ENCODE measurements at regions not wholly inside any gene's neighbourhood (a gene's known extent, or its start where the extent isn't known, plus 50 kb on each side); places are given as distances from the start of the nearest gene placed in this dataset.

DNA sequence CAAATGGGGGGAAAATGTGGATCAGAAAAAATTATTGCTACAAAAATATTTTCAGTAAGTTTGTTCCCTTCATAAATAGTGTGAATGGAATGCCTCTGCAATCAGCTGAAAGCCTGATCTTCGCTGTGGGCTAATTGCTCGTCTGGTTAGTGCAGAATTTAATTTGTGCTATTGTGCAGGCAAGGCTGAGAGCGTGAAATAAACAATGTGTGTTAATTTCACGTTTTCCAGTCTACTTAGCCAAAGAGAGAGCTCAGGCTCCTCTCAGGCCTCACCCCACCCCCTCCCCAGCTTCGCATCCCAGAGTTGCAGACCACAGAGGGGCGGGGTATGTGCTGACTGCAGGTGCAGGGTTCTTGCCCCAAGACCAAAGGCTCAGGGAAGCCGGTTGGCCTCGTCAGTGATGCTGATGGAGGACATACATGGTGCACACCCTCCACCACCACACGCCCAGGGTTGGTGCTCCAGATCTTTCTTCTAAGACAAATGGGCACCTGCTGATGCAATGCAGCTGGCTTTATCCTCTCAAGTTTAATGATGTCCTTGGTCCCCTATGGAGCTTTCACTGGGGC, 302.6 kb upstream of the SLC14A2 start:
- H3K27me3 Mint-ChIP-seq (ENCODE audit: low read depth) = no peaks in the 10 kb centered on the region
- no peak overlapping the region for H3K27ac Mint-ChIP-seq
- intact Hi-C loops (cut with micrococcal nuclease) = no loop called here
- no peaks in the 10 kb centered on the region for H3K9me3 Mint-ChIP-seq
- no peak overlapping the region for H3K4me3 Mint-ChIP-seq
- CTCF ChIA-PET = no interaction called here
- H3K36me3 Mint-ChIP-seq (ENCODE audit: low read depth) = no peaks in the 10 kb centered on the region
- no peak for DNase-seq
- no peaks in the 10 kb centered on the region for H3K4me1 Mint-ChIP-seq (ENCODE audit: low read depth)

DNA sequence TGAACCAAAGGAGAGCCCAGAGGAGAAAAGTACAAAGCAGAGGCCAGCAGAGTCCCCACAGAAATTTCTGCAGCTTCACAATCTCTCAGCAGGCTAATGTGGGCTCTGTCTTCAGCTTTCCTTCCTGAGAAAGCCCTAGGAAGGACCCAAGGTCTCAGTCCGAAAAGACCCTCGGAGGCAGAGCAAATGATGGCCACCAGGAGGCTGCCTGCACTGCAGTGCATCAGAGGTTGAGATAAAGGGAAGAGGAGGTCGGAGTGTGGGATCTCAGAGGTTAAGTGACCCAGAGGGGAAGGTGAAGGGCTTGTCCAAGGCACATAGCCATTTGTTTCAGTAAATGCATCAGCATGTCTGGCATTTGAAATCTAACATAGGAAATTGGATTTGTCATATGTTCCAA, 299.1 kb upstream of the SLC14A2 start:
- CTCF ChIA-PET = no interaction called here
- Mint-ChIP-seq H3K4me1 (ENCODE audit: low read depth) (no peaks in the 10 kb centered on the region), H3K4me3 (no peak overlapping the region), H3K27ac (no peak overlapping the region), H3K9me3 (no peaks in the 10 kb centered on the region), H3K36me3 (ENCODE audit: low read depth) (no peaks in the 10 kb centered on the region), H3K27me3 (ENCODE audit: low read depth) (peaks cover 2% of the 10 kb centered on the region)
- intact Hi-C loops (cut with micrococcal nuclease) = no loop called here
- no peak for DNase-seq

- CTCF ChIA-PET = no interaction called here
- H3K27me3 Mint-ChIP-seq (ENCODE audit: low read depth) = peaks cover 2% of the 10 kb centered on the region
Measured at GRCh38 chr18:45317948-45318640, 297.2 kb upstream of the SLC14A2 start.

DNA sequence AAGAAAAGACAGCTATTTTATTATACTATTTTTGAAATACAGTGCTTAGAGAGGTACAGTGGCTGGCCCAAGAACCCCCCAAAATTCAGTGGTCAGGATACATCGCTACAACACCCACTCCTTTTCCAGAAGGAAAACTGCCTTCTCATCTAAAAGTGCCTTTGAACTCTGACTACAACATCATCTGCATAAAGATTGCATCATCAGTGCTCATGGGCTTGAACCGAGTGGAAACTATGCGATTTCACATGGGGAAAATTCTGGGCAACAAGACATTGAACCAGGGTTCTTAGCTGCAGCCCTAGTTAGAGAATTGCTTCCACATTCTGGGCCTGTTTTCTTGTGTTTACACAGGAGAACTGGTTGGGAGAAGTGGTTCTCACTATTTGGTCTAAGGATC, 294.6 kb upstream of the SLC14A2 start:
- CTCF ChIA-PET = no interaction called here
- H3K36me3 Mint-ChIP-seq (ENCODE audit: low read depth) = no peaks in the 10 kb centered on the region
- no peak for DNase-seq
- H3K4me3 Mint-ChIP-seq = no peak overlapping the region
- no peaks in the 10 kb centered on the region for H3K9me3 Mint-ChIP-seq
- intact Hi-C loops (cut with micrococcal nuclease) = no loop called here
- peaks cover 2% of the 10 kb centered on the region for H3K27me3 Mint-ChIP-seq (ENCODE audit: low read depth)
- no peak overlapping the region for H3K27ac Mint-ChIP-seq
- no peaks in the 10 kb centered on the region for H3K4me1 Mint-ChIP-seq (ENCODE audit: low read depth)

More at GRCh38 chr18:45317948-45318640, 297.2 kb upstream of the SLC14A2 start:
- H3K4me3 Mint-ChIP-seq = no peak overlapping the region
- H3K27ac Mint-ChIP-seq = no peak overlapping the region
- intact Hi-C loops (cut with micrococcal nuclease) = no loop called here
- DNase-seq = no peak
- H3K36me3 Mint-ChIP-seq (ENCODE audit: low read depth) = no peaks in the 10 kb centered on the region
- H3K4me1 Mint-ChIP-seq (ENCODE audit: low read depth) = no peaks in the 10 kb centered on the region
- H3K9me3 Mint-ChIP-seq = no peaks in the 10 kb centered on the region

DNA sequence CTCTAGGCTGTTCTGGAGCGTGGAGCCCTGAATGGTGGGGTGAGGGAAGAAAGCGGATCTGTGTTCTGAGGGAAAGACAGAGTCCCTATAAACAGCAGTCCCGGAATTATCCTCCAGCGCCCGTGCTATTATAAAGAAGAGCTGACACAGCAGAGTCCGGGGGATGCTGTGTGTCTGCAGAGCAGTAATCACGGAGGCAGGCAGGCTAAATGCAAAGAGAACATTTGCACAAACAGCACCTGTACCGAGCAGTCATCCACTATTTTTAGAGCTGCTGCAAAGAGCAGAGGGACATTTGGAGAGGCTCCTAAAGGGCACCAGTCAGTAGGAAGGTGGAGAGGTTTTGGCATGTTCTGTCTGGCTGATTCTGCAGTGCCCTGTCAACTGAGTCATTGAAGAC, 293.8 kb upstream of the SLC14A2 start:
- no peak overlapping the region for H3K27ac Mint-ChIP-seq
- H3K9me3 Mint-ChIP-seq = no peaks in the 10 kb centered on the region
- H3K4me3 Mint-ChIP-seq = no peak overlapping the region
- no peaks in the 10 kb centered on the region for H3K36me3 Mint-ChIP-seq (ENCODE audit: low read depth)
- no peaks in the 10 kb centered on the region for H3K4me1 Mint-ChIP-seq (ENCODE audit: low read depth)
- DNase-seq = no peak
- CTCF ChIA-PET = interaction anchor here (1.0 kb wide), 1 partner anchor 10 kb away, joined by 3 read pairs; no protein-coding TSS in a partner anchor
- intact Hi-C loops (cut with micrococcal nuclease) = no loop called here
- peaks cover 2% of the 10 kb centered on the region for H3K27me3 Mint-ChIP-seq (ENCODE audit: low read depth)

DNA sequence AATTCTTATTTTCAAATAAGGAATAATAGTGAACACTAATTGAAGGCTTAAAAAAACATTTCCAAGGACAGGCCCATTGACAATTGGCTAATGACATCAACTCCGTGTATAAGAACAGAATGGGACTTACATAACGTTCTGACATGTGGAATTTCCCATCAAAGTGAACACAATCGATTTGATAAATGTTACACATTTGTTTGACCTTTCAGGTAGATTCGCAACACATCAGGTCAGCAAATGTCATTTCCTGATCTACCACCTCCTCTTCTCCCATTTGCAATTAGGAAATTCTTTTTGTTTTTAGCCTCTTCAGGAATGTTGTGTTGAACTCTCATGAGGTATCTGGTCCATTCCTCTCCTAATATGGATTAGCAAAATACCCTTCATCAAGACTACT, 292.9 kb upstream of the SLC14A2 start:
- Mint-ChIP-seq H3K4me1 (ENCODE audit: low read depth) (no peaks in the 10 kb centered on the region), H3K27ac (no peak overlapping the region), H3K36me3 (ENCODE audit: low read depth) (no peaks in the 10 kb centered on the region), H3K4me3 (no peak overlapping the region), H3K27me3 (ENCODE audit: low read depth) (peaks cover 2% of the 10 kb centered on the region), H3K9me3 (no peaks in the 10 kb centered on the region)
- intact Hi-C loops (cut with micrococcal nuclease) = no loop called here
- DNase-seq = no peak
- CTCF ChIA-PET = no interaction called here

- Mint-ChIP-seq H3K9me3 (no peaks in the 10 kb centered on the region), H3K27ac (no peak overlapping the region), H3K36me3 (ENCODE audit: low read depth) (no peaks in the 10 kb centered on the region), H3K4me3 (no peak overlapping the region), H3K27me3 (ENCODE audit: low read depth) (no peaks in the 10 kb centered on the region), H3K4me1 (ENCODE audit: low read depth) (no peaks in the 10 kb centered on the region)
- CTCF ChIA-PET = no interaction called here
- no peak for DNase-seq
- intact Hi-C loops (cut with micrococcal nuclease) = no loop called here
Measured at GRCh38 chr18:45324101-45324494, 291.2 kb upstream of the SLC14A2 start.

DNA sequence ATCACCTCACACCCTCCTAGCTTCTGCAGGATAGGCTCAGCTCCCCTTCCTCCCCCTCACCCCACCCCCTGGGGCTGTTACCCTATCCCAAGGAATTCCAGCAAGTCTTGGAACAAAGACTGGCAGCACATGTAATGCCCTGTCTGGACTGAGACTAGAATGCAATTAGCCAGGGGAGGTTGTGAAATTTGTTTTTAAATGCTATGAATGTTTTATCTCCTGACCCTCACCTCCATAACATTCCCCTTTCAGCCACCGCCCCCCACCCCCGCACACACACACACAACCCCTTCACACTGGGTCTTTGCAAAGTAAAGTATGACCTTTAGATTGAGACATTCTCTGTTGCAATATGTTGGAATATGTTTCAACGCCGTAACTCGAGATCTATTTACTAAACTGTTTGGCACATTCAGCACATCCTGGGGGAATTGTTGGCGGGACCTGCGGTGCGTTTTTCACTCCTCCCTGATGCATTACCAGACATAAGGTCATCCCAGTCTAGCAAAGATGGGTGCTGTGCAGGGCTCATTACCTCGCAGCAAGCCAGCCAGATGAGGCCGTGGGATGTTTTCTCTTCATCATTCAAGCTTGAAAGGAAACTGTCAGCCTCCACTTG, 290.7 kb upstream of the SLC14A2 start:
- Mint-ChIP-seq H3K36me3 (ENCODE audit: low read depth) (no peaks in the 10 kb centered on the region), H3K27me3 (ENCODE audit: low read depth) (no peaks in the 10 kb centered on the region), H3K4me1 (ENCODE audit: low read depth) (no peaks in the 10 kb centered on the region), H3K9me3 (no peaks in the 10 kb centered on the region), H3K4me3 (no peak overlapping the region), H3K27ac (no peak overlapping the region)
- intact Hi-C loops (cut with micrococcal nuclease) = no loop called here
- CTCF ChIA-PET = no interaction called here
- no peak for DNase-seq

DNA sequence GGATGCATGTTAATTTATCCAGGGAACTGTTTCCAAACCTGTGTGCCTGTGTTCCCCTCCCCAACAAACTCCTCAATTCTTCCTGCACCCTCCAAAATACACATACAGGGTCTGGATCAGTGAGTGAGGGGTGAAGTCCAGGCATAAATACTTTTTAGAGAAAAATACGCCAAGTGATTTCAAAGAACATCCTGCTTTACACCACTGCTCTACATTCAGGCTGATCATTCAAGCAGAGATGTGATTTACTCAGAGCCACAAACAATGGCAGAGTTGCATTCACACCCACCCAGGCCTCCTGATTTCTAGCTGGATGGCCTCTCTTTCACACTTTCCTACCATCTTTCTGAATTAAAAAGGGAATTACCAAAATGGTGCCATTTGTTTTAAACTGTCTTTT, 289.5 kb upstream of the SLC14A2 start:
- H3K27ac Mint-ChIP-seq = no peak overlapping the region
- intact Hi-C loops (cut with micrococcal nuclease) = no loop called here
- CTCF ChIA-PET = no interaction called here

GRCh38 chr18:45326505-45326904, 288.8 kb upstream of the SLC14A2 start:
- Mint-ChIP-seq H3K36me3 (ENCODE audit: low read depth) (no peaks in the 10 kb centered on the region), H3K27ac (no peak overlapping the region), H3K4me3 (no peak overlapping the region), H3K27me3 (ENCODE audit: low read depth) (peaks cover 7% of the 10 kb centered on the region), H3K9me3 (no peaks in the 10 kb centered on the region), H3K4me1 (ENCODE audit: low read depth) (no peaks in the 10 kb centered on the region)
- DNase-seq = no peak
- CTCF ChIA-PET = no interaction called here
- intact Hi-C loops (cut with micrococcal nuclease) = no loop called here

More for the DNA sequence above, 289.5 kb upstream of the SLC14A2 start:
- Mint-ChIP-seq H3K9me3 (no peaks in the 10 kb centered on the region), H3K4me1 (ENCODE audit: low read depth) (no peaks in the 10 kb centered on the region), H3K36me3 (ENCODE audit: low read depth) (no peaks in the 10 kb centered on the region), H3K27me3 (ENCODE audit: low read depth) (peaks cover 6% of the 10 kb centered on the region), H3K4me3 (no peak overlapping the region)
- no peak for DNase-seq

DNA sequence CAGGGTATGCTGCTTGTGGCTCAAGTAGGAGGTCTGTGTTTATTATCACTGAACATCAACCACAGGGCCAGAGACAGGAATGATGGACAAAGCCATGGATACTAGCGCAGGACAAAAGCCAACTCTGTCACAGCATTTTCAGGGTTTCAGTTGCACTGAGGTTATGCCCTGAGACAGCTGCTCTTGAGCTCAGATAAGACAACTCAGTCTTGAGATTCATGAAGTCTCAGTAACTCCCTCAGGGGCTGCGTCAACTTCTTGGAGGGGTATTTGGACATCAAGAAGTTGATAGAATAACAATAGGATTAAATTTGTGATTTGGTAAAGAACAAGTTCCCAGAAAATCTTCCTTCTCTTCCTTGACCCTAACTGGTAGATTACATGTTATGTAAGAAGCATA, 287.0 kb upstream of the SLC14A2 start:
- CTCF ChIA-PET = no interaction called here
- no peak overlapping the region for H3K27ac Mint-ChIP-seq
- peaks cover 7% of the 10 kb centered on the region for H3K27me3 Mint-ChIP-seq (ENCODE audit: low read depth)
- H3K4me1 Mint-ChIP-seq (ENCODE audit: low read depth) = no peaks in the 10 kb centered on the region
- H3K4me3 Mint-ChIP-seq = no peak overlapping the region
- intact Hi-C loops (cut with micrococcal nuclease) = no loop called here
- no peaks in the 10 kb centered on the region for H3K36me3 Mint-ChIP-seq (ENCODE audit: low read depth)
- DNase-seq = no peak
- H3K9me3 Mint-ChIP-seq = no peaks in the 10 kb centered on the region

- Mint-ChIP-seq H3K9me3 (no peaks in the 10 kb centered on the region), H3K27me3 (ENCODE audit: low read depth) (peaks cover 7% of the 10 kb centered on the region), H3K36me3 (ENCODE audit: low read depth) (no peaks in the 10 kb centered on the region), H3K4me3 (no peak overlapping the region), H3K4me1 (ENCODE audit: low read depth) (no peaks in the 10 kb centered on the region), H3K27ac (no peak overlapping the region)
- DNase-seq = no peak
- intact Hi-C loops (cut with micrococcal nuclease) = no loop called here
- CTCF ChIA-PET = no interaction called here
Measured at GRCh38 chr18:45328811-45329210, 286.5 kb upstream of the SLC14A2 start.

GRCh38 chr18:45329316-45329715, 286.0 kb upstream of the SLC14A2 start:
- CTCF ChIA-PET = no interaction called here
- Mint-ChIP-seq H3K27ac (no peak overlapping the region), H3K4me1 (ENCODE audit: low read depth) (no peaks in the 10 kb centered on the region), H3K4me3 (no peak overlapping the region), H3K9me3 (no peaks in the 10 kb centered on the region), H3K27me3 (ENCODE audit: low read depth) (peaks cover 7% of the 10 kb centered on the region), H3K36me3 (ENCODE audit: low read depth) (no peaks in the 10 kb centered on the region)
- DNase-seq = no peak
- intact Hi-C loops (cut with micrococcal nuclease) = no loop called here
